ENCODE measurements at regions not wholly inside any gene's neighbourhood (a gene's known extent, or its start where the extent isn't known, plus 50 kb on each side); places are given as distances from the start of the nearest gene placed in this dataset.

DNA sequence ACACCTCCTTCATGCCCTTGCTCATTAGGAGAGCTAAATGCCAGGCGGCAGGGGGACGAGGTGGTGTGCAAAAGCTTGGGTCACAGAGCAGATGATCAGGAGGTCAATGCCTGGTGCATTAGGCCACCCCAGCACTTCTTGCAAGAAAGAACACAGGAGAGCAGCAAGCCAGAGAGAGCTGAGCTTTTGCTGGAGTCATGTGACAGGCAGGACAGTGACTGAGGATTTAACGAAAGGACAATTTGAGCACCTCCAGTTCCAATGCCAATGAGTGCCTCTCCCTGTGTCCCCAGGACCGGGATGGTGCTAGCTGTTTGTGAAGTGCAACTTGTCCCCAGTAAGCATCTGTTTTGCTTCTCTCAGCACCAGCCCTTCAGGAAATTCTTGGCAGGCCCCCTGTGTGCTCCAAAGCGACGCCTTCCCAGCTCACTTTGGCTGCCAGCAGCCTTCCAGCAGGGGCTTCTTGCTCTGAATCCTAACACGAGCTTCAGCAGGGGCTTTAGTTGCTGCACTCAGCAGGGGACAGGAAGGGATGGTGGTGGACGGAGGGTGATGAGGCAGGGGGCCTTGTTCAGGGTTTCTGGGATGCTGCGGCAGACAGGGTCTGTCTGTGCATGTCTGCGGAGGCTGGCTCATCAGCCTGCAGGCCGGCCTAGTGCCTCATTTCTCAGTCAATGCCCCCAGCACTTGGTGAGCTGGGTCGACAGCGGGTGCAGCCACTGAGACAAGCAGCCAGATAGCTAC, 368.1 kb downstream of the RPS24 start:
- DNase-seq = no peak

DNA sequence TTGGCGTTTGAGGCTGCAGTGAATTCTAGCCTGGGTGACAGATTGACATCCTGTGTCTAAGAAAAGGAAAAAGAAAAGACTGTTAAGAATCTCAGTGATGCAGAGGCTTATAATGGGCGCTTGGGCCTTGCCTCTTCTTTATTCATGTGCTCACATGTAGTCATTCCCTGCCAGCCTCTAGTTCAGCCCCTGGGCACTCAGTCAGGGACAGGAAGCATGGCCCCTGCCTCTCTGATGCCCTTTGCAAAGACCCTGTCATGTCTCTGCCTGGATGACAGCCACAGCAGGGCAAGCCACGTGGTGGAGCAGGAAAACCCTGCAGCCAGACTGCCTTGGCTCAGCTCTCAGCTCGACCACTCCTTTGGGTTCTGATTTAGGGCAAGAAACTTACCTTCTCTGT, 368.9 kb downstream of the RPS24 start:
- DNase-seq = no peak

DNA sequence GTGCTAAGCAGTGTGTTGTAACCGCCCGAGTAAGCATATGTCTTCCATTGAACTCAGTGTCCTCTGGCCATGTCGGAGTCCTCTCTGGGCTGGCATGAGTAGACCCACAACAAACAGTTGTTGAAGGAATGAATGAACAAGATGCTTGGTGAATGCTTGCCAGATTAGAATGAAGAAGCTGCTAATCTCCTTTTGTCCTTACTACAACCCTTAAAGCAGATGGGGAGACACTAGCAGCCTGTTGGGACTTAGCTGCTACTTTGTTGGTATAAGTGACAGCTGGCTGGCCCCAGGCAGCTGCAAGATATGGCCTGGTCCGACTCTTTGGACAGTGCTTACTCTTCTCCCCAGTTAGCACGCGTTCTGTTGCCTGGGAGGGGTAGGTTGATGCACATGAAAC, 370.1 kb downstream of the RPS24 start:
- DNase-seq = no peak

DNA sequence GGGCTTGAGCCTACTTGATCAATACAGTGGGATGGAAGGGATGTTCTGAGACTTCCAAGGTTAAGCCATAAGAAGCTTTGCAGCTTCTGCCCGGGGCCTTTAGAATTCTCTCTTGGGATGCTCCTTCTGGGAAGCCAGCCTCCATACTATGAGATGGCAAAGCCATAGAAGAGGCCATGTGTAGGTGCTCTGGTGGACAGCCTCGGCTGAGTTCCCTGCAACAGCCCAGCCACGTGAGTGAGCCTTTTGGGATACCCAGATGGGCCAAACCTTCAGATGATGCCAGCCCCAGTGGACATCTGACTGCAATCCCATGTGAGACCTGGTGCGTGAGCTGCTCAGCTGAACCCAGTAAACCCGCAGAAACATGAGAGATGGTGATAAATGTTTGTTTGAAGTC, 370.6 kb downstream of the RPS24 start:
- DNase-seq = no peak

DNA sequence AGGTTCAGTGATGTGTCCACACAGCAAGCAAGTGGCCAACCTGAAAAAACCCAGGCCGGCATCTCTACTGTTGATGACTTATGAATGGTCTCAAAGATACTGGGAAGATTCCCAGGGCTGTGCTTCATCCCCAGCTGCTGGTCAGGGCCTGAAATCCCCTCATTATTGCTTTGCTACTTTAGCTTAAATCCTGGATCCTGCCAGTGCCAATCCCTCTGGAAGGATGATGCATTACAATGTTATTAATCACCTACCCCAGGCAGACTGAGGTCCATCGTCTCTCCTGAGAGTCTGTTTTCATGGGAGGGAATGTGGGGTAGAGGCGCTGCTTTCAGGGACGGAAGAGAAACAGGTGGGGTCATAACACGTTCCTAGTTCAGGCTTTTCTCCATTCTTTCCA, 371.6 kb downstream of the RPS24 start:
- DNase-seq = no peak

DNA sequence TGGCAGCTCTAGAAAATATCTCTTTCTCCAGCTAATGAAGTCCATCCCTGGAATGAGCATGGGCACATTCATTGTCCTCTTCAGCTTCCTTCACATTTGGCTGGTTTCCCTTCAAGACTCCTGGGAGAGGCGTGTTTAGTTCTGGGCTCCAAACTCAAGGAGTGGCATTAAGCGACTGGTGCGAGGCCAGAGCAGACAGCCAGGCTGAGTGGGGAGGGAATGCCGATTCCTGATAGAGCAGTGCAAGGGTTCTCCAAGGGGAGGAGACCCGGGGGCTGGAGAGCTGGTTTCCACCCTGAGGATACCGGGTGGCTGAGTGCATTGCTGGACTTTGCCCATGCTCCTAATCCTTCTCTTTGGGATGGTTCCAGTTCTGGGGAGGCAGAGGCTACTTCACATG, 372.1 kb downstream of the RPS24 start:
- DNase-seq = no peak

DNA sequence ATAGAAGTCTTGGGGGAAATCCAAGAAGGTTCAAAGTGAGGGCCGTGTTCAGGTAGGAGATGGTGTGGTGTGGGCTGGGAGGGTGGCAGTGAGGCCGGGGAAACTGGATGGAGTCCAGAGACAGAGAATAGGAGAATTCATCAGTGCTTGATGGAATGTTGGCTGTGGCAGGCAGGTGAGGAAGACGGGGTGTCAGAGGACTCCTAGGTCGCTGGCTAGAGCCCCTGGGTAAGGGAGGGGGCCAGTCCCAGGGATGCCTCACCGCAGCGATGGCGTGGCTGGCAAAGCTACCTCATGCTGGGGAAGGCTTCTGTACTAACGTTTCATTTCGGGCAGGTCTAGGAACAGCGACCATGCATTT, 373.0 kb downstream of the RPS24 start:
- DNase-seq = no peak

DNA sequence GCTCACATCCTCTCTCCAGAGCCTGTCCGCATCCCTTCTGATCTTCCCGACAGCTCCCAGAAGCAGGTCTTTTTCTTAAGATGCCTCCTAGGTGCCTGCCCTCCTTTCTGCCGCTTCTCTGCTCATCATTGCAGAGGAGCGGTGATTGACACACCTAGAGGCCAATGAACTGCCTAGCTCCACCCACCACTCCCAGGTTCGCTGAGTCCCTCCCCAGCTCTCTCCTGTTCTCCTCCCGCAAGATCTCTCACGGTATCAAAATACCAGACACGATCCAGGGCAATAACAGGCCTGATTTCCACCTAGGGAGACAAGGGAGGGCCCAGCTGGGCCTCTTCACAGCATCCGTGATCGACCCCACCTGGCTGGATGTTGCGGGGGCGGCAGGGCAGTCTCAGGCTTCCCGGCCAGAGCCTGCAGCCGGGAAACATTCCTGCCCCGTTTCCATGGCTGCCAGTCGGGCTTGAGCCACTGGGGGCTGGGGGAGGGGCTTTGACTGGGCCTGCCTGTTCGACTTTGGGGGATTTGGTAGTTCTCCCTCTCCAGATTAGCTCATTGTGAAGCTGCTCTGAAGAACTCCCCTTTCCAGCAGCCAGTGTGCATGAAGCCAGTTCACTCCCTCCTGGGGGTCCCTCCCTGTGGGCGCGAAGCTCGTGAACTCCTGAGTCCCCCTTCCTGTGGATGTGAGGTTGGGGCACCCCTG, 373.5 kb downstream of the RPS24 start:
- peak in 1 of 2 experiments; percentile 53 for DNase-seq

DNA sequence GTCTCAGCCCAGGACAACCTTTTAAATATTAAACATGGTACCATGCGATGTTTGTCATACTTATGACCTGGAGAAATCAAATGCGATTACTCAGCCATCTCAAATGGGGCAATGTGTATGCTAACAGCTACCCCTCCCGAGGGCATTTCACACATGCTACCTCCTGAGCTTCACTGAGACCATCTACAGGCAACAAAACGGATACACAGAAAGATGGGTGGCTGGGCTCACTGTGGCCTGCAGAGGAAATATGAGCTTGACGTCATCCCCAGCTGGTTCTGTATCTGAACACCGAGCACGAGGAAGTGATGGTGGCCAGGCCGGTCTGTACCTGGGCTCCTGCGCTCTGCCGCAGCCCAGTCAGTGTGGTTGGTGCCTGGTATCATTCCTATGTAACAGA, 374.3 kb downstream of the RPS24 start:
- no peak for DNase-seq

DNA sequence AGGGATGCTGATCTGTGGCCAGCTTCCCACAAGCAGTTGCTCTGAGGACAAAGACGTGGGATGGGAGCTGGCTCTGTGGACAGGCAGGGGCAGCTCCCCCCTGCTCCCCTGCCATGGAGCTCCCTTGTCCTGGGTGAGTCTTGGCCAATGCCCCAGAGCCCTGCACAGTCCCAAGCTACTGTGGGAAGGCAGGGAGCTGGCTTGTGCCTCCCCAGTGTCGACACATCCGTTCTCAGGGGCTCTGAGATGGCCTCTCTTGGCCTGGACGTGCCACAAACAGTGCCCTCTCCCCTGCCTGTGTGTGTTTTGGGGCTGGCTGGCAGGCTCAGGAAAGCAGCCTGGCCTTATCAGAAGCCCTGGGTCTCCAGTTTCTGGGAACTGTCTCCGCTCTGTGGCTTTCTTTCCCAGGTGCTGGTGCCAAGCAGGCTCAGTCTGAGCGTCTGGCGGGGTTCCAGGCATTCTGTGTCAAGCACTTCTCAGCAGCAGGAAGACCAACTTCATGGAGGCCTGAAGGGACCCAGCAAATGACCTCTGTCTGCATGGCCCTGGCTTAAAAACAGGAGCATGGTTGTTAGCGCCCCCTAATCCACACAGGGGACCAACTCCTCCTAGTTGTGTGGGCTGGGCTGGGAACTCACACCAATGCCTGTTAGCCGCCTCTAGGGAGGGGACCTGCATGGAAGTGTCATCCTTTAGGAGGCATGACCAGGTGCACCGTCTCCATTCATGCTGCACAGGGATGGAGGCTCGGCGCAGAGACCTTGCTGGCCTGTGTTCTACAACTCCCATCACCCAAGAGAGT, 375.2 kb downstream of the RPS24 start:
- DNase-seq = no peak

DNA sequence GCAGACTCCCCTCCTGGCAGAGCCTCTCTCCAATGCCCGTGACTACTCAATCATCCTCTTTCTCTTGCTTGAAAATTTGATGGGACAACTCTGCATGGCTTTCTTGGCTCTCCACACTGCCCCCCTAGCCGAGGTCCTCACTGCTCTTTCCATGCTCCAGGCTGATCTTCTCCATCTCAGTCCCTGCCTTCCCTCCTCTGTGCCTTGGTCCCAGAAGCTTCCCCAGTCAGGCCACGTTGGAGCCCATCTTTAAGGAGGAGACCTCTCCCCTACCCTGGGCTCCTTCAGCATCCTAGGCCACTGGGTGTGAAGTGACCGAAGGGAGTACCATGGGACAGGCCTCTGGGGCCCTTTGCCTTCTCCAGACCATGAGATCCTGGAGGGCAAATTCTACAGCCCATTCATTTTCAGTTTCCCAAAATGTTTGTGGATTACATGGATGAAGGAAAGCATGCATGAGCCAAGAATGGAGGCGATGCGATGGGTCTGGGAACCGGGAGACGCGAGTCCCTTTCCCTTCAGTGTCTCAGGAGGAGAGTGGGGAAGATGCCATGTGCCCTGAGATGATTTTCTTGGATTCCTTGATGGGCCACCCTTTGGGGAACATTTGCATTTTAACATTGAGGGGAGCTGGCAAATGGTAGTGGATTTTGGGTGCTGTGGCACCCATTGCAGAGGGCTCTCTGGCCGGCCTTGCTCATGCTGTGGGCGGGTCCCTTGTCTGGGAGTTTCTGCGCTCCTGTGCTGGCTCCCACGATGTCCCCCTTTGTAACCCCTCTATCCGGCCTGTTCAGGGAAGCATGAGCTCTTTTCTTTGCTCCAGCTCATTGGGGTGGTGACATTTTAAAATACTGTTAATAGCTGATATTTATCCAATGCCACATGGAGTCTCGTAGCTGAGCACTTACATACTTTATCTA, 376.6 kb downstream of the RPS24 start:
- DNase-seq = no peak

DNA sequence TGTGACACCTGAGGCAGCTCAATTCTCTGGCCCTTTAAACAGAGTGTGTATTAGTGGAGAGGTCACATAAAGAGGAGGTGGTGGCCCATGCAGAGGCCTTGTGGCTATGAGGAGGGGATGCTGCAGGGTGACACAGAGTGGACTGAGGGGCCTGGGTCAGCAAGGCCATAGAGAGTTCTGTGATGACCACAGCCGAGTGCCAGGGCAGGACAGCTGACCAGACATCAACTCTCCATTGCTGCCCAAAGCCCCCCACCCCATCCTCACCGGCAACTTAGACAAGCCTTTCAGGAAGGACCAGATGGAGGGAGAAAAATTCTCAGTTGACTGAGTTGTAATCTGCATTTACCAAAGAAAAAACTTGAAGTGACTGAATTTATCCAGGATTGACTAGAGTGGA, 378.1 kb downstream of the RPS24 start:
- no peak for DNase-seq

DNA sequence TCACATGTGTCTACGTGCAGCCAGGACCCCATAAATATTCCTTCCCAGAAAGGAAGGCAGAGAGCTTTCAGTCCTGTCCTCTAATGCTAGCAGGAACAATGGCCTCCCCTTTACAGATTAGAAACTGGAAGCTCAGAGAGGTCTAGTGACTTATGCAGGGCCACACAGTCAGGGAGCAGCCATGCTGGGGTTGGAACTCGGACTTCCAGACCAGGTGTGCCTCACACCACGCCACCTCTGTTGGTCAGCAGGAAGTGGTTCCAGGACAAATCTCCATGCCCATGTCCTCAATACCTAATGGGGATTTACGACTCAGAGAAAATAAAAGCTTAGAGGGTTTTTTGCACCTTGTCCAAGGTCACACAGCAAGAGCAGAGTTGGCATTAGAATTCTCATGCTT, 378.9 kb downstream of the RPS24 start:
- no peak for DNase-seq

DNA sequence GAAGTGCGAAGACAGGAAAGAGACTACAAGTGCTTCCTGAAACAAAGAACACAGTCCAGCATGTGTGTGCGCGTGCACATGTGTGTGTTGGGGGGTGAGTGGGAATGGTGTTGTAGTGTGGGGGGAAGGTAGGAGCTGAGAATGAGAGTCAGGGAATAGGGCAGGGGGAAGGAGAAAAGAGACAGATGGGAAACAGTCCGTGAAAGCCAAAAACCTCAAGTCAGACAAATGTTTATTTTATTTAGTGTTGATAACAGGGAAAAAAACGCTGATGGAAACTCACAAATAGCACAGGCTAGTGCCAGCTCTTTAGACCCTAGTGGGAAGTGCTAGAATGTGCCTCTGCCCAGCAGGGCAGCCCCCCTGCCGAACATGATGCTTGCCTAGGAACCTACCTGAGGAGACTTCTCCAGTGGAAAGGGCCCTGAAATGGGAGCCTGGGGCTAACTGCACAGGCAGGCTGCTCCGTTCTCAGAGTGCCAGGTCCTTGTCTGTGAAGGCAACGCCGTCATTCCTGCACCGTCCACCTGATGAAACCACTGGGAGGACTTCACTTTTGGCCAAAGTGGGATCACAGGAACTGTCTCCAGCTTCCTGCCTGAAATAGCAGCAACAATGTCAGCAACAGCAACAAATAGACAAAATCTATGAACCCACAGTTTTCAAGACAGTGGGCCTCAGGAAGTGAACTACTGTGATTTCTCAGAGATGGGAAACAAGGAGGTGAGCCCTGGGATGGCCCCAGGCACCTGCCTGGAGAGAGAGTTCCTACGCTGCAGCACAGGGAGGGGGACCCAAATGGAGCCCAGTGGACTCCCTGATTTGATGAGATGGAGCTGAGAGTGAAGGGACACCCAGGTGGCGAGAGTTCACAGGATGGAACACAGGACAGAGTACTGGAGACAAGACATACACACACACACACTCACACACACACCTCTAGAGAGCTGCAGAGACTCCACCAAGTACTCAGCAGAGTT, 379.7 kb downstream of the RPS24 start:
- no peak for DNase-seq

DNA sequence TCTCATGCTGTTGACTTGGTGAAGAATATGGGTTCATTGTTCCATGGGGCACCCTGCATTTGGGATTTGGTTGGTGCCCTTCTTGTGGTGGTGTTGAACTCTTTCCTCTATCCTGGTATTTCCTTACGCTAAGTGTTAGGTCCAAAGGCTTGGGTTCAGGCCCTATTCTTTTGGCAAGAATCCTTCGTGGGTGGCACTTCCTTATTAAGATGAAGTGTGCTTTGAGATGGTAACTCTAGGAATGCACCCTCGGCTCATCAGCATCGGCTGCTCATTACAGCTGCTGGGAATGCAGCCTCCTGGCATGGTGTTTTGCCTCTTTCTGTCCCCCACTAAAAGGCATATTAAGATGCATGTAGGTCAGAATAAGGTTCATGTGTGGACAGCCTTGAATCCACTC, 380.7 kb downstream of the RPS24 start:
- DNase-seq = no peak

DNA sequence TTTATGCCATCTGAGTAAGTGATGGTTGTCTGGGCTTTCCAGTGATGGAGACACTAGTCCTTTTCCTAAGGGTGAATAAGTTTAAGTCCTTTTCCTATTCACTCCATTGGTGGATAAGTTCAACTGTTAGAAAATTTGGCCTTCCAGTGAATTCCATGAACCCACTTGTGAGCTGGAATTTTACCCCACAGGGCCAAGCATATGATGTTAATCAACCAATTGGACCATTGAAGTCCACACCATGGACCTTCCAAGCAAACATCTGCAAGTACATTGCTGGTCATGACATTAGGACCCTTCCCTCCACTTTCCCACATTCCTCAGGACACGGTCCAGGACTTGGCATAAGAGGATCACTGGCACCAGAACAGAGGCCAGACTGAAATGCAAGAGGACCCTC, 381.4 kb downstream of the RPS24 start:
- DNase-seq = no peak

DNA sequence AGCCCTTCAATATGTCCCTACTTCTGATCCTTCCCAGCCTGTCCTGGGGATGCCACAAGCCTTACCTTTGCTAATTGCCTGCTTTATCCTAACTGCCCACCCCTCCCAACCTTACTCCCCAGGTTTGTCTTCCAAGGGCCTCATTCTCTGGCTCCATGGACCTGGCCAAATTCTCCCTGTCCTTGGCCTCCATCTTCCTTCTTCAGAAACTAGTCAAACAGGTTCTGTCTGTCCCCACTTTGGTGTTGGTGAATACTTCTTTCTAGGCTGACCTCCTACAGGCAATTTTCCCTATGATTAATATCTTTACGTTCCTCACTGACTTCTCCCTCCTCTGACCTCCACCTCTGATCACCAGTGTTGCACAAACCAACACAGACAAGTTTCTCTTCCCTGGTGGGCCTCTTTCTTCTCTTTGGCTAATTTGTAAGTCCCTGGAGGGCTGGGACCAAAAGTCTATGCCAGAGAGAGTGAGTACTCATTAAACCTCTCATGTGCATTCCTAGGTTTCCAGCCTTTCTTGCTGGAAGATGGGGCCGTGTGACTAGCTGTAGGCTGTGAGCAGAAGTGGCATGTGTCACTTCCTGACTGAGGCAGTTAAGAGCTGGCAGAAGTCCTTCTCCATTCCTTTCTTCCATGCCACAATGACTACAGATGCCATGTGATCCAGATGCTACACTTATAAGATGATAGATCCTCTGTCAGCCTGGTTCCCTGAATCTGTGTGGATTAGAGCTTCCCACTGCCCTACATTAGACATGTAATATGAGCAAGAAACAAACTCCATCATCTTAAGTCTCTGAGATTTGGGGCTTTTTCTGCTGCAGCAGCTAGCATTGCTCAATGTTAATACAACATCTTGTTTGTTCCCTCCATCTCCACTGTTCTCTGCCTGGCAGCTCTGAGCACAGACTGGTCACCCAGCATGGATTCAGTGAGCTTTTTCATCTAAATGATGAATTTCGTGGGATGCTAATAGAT, 382.7 kb downstream of the RPS24 start:
- DNase-seq = peak in 1 of 2 experiments; percentile 6

DNA sequence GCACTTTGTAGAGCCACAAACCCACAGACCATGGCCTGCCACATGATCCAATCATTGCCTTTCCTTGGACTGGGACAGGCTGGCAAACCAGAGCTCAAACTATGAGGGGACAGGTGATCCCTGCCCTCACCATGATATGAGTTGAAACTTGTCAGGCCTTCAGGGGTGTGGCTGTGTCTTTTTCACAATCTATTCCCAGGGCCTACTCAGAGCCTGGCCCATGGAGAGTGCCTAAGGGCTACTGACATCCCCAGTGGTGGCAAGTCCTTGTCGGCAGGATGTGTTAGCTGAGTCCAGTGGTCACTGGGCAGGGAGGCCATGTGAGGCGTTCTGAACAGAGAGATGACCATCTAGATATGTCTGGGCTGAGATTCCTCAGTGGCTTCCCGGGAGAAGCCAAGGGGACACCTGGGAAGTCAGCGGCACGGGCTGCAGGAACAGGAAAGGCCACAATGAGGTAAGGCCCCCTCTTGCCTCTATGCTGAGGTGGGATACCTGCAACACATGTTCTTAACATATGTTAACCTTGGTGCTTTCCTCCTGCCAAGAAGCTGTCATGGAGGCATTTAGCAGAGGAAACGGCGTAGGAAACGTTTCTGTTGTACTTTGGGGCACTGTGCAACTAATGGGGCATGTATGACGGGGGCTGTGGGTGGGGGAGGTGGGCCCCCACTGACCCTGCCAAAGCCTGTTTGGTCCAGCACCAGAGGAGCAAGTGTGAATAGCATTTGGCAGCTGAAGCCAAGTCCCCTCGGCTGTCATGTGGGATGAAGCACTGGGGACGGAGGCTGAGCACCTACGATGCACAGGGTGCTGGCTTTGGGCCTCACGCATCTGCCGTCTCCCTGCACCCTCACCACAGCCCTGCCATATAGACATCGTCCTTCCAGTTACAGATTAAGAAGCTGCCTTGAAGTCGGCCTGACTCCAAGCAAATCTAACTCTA, 384.0 kb downstream of the RPS24 start:
- DNase-seq = no peak
